Neural progenitor cell (in vitro differentiated cells): ENCODE measurements at regions not wholly inside any gene's neighbourhood (a gene's known extent, or its start where the extent isn't known, plus 50 kb on each side); places are given as distances from the start of the nearest gene placed in this dataset.

Experiments used
- DNase-seq: peaks from one replicate; pipeline ENCODE4 v3.0.0-alpha.2; 2016; ENCODE audit warnings: low spot score
- H2AFZ ChIP-seq: fragments of 200-600 bp; sonication (generic); replicated peaks from 2 replicates; pipeline ENCODE4 v1.6.1; 2016; ENCODE audit warnings: antibody characterized with exemption
- H3F3A ChIP-seq: fragments of 200-600 bp; sonication (generic); 2 replicates; pipeline ENCODE4 v1.6.1; 2016; ENCODE audit warnings: antibody characterized with exemption, low read depth
- H3K27ac ChIP-seq: fragments of 200-600 bp; sonication (generic); 2 replicates; pipeline ENCODE4 v1.5.1; 2016; ENCODE audit warnings: mild to moderate bottlenecking
- H3K27me3 ChIP-seq: fragments of 200-600 bp; sonication (generic); 2 replicates; pipeline ENCODE4 v1.6.1; 2016; ENCODE audit warnings: mild to moderate bottlenecking, moderate library complexity
- H3K36me3 ChIP-seq: fragments of 200-600 bp; sonication (generic); 2 replicates; pipeline ENCODE4 v1.5.1; 2016
- H3K4me1 ChIP-seq: fragments of 200-600 bp; sonication (generic); 2 replicates; pipeline ENCODE4 v1.6.1; 2016; ENCODE audit warnings: mixed run types
- H3K4me2 ChIP-seq: fragments of 200-600 bp; sonication (generic); 2 replicates; pipeline ENCODE4 v1.6.1; 2016
- H3K4me3 ChIP-seq: fragments of 200-600 bp; sonication (generic); 2 replicates; pipeline ENCODE4 v1.5.1; 2016
- H3K79me2 ChIP-seq: fragments of 200-600 bp; sonication (generic); 2 replicates; pipeline ENCODE4 v1.6.1; 2016; ENCODE audit warnings: low read depth
- H3K9ac ChIP-seq: fragments of 200-600 bp; sonication (generic); 2 replicates; pipeline ENCODE4 v1.6.1; 2016
- H3K9me3 ChIP-seq: fragments of 200-600 bp; sonication (generic); 2 replicates; pipeline ENCODE4 v1.5.1; 2016; ENCODE audit warnings: low read depth
- H4K20me1 ChIP-seq: fragments of 200-600 bp; sonication (generic); 2 replicates; pipeline ENCODE4 v1.6.1; 2016; ENCODE audit warnings: low read depth
- H3K27ac Mint-ChIP-seq: 3 replicates; pipeline ENCODE4 v1.8.0; 2021; ENCODE audit warnings: mixed read lengths
- H3K27me3 Mint-ChIP-seq: 2 replicates; pipeline ENCODE4 v1.8.0; 2022; ENCODE audit warnings: low read depth, mild to moderate bottlenecking, inconsistent platforms, moderate library complexity, mixed read lengths; ENCODE audit not compliant: insufficient read depth
- H3K36me3 Mint-ChIP-seq: 3 replicates; pipeline ENCODE4 v1.8.0; 2021; ENCODE audit warnings: mixed read lengths
- H3K4me1 Mint-ChIP-seq: 3 replicates; pipeline ENCODE4 v1.8.0; 2021; ENCODE audit warnings: mixed read lengths
- H3K4me3 Mint-ChIP-seq: 3 replicates; pipeline ENCODE4 v1.8.0; 2021; ENCODE audit warnings: mild to moderate bottlenecking, moderate library complexity, mixed read lengths
- H3K9me3 Mint-ChIP-seq: 3 replicates; pipeline ENCODE4 v1.8.0; 2020; ENCODE audit warnings: mixed read lengths
- CTCF ChIP-seq: fragments of 200-600 bp; sonication (generic); IDR thresholded peaks from 2 replicates; pipeline ENCODE4 v1.5.1; 2017; ENCODE audit warnings: antibody characterized with exemption, mild to moderate bottlenecking
- EZH2 ChIP-seq: fragments of 200-600 bp; sonication (generic); IDR thresholded peaks from 2 replicates; pipeline ENCODE4 v1.6.1; 2017; ENCODE audit warnings: antibody characterized with exemption, mild to moderate bottlenecking, moderate library complexity
- EZH2phosphoT487 ChIP-seq: fragments of 200-600 bp; sonication (generic); IDR thresholded peaks from 2 replicates; pipeline ENCODE4 v1.6.1; 2017; ENCODE audit warnings: antibody characterized with exemption

GRCh38 chr7:131021902-131022301 is 287.9 kb upstream of the KLF14 start:
- Histone ChIP-seq H2AFZ (no peak overlapping the region), H3K4me1 (no peaks in the 10 kb centered on the region), H3K27me3 (no peaks in the 10 kb centered on the region), H3K79me2 (no peaks in the 10 kb centered on the region), H4K20me1 (no peaks in the 10 kb centered on the region), H3F3A (no peaks in the 10 kb centered on the region), H3K36me3 (no peaks in the 10 kb centered on the region), H3K9me3 (no peaks in the 10 kb centered on the region), H3K27ac (no peak overlapping the region), H3K9ac (no peak overlapping the region), H3K4me3 (no peak overlapping the region), H3K4me2 (no peak overlapping the region)
- Mint-ChIP-seq H3K36me3 (no peaks in the 10 kb centered on the region), H3K9me3 (no peaks in the 10 kb centered on the region), H3K27me3 (peaks cover 6% of the 10 kb centered on the region), H3K27ac (no peak overlapping the region), H3K4me1 (peaks cover 15% of the 10 kb centered on the region), H3K4me3 (no peak overlapping the region)
- DNase-seq: no peak
- TF ChIP-seq EZH2phosphoT487 (no peak), EZH2 (no peak), CTCF (no peak)

- H3K9me3 Mint-ChIP-seq: no peaks in the 10 kb centered on the region
- H4K20me1 ChIP-seq: no peaks in the 10 kb centered on the region
- TF ChIP-seq EZH2: no peak
- TF ChIP-seq CTCF: no peak
- no peak for TF ChIP-seq EZH2phosphoT487
- H3K27ac Mint-ChIP-seq: no peak overlapping the region
- no peaks in the 10 kb centered on the region for H3K4me1 ChIP-seq
- no peaks in the 10 kb centered on the region for H3K36me3 Mint-ChIP-seq
- no peak for DNase-seq
- no peaks in the 10 kb centered on the region for H3K36me3 ChIP-seq
- H3K4me2 ChIP-seq: no peak overlapping the region
- no peaks in the 10 kb centered on the region for H3K9me3 ChIP-seq
- H3K27me3 ChIP-seq: no peaks in the 10 kb centered on the region
- no peak overlapping the region for H2AFZ ChIP-seq
- peaks cover 5% of the 10 kb centered on the region for H3K27me3 Mint-ChIP-seq
- H3K79me2 ChIP-seq: no peaks in the 10 kb centered on the region
- H3K27ac ChIP-seq: no peak overlapping the region
- no peak overlapping the region for H3K9ac ChIP-seq
- H3F3A ChIP-seq: no peaks in the 10 kb centered on the region
- H3K4me3 ChIP-seq: no peak overlapping the region
- no peak overlapping the region for H3K4me3 Mint-ChIP-seq
- peaks cover 10% of the 10 kb centered on the region for H3K4me1 Mint-ChIP-seq
These were observed 292.4 kb upstream of the KLF14 start for GRCh38 chr7:131026297-131027000.

- Mint-ChIP-seq H3K36me3 (no peaks in the 10 kb centered on the region), H3K27ac (no peak overlapping the region), H3K9me3 (no peaks in the 10 kb centered on the region), H3K4me3 (no peak overlapping the region), H3K4me1 (peaks cover 3% of the 10 kb centered on the region), H3K27me3 (peaks cover 5% of the 10 kb centered on the region)
- Histone ChIP-seq H3K9ac (no peak overlapping the region), H4K20me1 (no peaks in the 10 kb centered on the region), H2AFZ (no peak overlapping the region), H3F3A (no peaks in the 10 kb centered on the region), H3K4me2 (no peak overlapping the region), H3K4me3 (no peak overlapping the region), H3K79me2 (no peaks in the 10 kb centered on the region), H3K9me3 (no peaks in the 10 kb centered on the region), H3K27ac (no peak overlapping the region), H3K27me3 (no peaks in the 10 kb centered on the region), H3K4me1 (no peaks in the 10 kb centered on the region), H3K36me3 (no peaks in the 10 kb centered on the region)
- TF ChIP-seq EZH2phosphoT487 (no peak), EZH2 (no peak), CTCF (no peak)
- no peak for DNase-seq
These were observed 293.3 kb upstream of the KLF14 start for GRCh38 chr7:131027287-131027773.
